ENCODE measurements at regions not wholly inside any gene's neighbourhood (a gene's known extent, or its start where the extent isn't known, plus 50 kb on each side); places are given as distances from the start of the nearest gene placed in this dataset.

DNA sequence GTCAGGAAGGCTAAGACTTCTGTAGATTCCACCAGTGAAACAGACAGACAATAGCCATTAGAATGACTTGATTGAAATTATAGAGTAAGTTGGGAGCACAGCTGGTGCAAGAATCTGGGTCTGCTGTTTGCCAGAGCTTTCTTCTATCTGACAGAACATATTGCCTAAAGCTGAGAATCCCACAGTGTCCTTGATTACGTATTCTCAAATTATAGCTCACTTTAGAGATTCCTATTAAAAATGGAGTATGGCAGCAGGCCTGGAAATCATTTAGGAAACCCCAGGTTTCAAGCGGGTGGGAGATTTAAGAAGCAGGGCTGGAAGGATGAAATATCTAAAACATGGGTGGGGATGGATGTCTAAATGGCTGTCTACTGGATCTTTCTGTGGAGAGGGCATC lies 639.7 kb upstream of the CXADR start:
- TF ChIP-seq, protein P1, sequence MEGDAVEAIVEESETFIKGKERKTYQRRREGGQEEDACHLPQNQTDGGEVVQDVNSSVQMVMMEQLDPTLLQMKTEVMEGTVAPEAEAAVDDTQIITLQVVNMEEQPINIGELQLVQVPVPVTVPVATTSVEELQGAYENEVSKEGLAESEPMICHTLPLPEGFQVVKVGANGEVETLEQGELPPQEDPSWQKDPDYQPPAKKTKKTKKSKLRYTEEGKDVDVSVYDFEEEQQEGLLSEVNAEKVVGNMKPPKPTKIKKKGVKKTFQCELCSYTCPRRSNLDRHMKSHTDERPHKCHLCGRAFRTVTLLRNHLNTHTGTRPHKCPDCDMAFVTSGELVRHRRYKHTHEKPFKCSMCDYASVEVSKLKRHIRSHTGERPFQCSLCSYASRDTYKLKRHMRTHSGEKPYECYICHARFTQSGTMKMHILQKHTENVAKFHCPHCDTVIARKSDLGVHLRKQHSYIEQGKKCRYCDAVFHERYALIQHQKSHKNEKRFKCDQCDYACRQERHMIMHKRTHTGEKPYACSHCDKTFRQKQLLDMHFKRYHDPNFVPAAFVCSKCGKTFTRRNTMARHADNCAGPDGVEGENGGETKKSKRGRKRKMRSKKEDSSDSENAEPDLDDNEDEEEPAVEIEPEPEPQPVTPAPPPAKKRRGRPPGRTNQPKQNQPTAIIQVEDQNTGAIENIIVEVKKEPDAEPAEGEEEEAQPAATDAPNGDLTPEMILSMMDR (IDR thresholded peaks at IDR 0.05), result no peak
- TF ChIP-seq POLR2A (IDR thresholded peaks at IDR 0.05), result no peak
